HG03439 (cell line): ENCODE measurements at regions not wholly inside any gene's neighbourhood (a gene's known extent, or its start where the extent isn't known, plus 50 kb on each side); places are given as distances from the start of the nearest gene placed in this dataset.

Experiments used
- ATAC-seq: cut with Tn5 transposase; IDR thresholded peaks from one replicate; pipeline ENCODE4 v1.9.1; 2021; ENCODE audit warnings: mild to moderate bottlenecking, moderate library complexity; ENCODE audit not compliant: unreplicated experiment

DNA sequence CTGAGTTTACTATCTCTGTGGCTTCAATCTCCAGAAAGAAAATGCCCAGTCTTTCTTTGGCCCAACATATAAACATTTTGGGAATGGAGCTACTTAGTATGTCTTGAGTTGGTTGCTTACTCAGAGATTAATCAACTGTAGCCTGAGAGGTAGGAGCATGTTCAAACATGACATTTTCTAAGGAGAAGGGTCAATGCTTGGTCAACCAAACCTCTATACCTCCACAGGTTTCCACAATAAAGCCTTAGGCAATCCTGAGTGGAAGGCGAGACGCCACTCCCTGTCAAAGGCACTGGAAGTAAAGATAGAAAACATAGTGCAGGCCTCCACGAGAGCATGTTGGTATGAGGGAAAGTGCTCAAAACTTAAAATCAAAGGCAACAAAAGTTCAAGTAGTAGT is 411.4 kb downstream of the KCTD16 start:
- no peak for ATAC-seq

DNA sequence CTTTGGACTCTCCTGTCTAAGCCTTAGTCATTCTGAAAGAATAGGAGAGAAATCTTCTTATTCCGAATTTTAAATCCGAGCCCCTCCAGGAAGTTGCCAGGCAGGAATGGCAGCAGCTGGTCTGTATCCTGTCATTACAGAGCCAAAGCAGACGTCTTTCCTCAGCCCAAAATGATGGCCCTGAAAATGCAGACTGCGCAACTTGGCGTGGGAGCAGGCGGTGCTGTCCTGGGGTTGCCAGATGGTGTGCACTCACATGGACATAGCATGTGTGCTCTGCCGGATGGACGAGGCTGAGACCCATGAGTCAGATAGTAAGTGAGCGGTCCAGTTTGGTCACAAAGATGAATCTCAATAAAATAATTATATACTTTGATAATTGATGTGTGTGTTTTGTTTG is 410.4 kb downstream of the KCTD16 start:
- ATAC-seq: no peak

DNA sequence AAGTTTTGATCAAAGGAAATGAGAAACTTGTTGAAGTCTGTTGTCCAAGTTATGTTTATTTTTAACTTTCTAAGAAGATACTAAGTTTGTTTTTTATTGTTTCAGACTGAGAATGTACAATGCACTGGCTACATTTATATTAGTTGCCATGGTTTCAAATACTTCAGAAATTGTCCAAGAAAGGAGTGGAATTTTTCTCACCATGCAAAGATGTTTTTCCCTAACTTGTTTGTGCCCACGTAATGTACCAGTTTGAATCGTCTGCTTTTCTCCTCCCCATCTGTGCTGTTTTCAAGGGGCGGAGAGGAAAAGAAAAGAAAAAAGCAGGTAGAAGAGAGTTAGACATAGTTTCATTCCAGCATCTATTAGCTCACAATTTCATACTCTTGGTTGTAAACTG is 407.0 kb downstream of the KCTD16 start:
- no peak for ATAC-seq

DNA sequence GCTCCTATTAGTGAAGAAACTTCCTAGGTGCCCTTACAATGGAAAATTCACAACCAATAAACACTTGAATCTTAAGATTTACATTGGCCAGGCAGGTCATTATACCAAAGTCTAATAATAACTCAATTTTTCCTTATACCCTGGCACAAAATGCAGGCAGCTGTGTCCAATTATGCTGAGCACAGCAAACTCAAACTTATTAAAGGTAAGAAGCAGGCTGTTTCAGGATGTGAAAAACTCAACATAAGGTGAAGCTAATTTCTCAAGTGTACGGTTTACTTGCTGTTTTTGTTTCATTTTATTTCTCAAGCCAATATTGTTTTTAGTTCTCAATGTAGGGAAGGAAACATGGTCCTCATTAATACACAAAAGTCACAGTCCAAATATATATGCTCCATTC is 405.1 kb downstream of the KCTD16 start:
- ATAC-seq: no peak

DNA sequence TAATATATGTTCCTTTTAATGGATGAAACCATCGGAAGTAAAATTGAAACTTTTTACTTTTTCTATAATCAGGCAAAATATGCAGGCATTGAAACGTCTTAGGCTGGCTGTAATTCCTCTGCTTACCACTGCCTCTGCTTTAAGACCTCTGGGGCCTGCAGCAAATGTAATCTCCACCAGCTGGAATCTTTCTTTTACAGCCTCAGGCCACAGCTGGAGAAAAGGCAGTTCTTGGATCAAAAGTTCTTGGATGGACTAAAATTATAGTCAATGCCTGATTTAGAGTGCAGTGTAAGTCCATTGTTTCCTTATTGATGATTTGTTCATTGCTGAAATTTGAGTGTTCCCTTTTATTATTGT is 396.7 kb downstream of the KCTD16 start:
- ATAC-seq: no peak

DNA sequence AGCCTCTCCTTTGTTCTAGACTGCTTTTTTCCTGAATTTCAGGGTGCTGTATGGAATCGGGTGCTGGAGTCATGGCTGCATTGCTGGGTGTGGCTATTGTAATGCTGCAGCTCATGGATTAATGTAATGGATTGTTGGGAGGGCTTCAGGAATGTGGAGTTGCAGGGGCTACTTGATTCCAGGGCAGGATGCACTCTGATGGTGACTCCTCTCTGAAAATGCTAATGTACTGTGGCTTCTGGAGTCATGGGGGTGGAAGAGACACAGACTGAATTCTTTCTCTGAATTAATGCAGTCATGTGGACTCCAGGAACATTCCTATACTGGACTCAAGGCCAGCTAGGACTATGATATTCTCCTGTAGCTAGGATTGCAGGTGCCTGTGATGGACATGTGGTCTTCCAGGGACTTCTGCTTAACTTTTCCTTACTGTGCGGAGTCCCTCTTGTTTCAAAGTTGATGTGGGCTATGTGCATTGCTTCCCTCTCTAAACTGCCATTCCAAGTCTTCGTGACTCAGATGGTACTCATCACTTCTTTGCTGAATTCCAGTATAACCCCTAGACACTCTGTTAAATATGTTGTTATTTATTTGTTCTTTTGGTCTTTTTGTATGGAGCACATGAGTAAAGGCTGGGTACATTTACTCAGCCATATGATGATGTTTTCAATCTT is 396.2 kb downstream of the KCTD16 start:
- no peak for ATAC-seq

DNA sequence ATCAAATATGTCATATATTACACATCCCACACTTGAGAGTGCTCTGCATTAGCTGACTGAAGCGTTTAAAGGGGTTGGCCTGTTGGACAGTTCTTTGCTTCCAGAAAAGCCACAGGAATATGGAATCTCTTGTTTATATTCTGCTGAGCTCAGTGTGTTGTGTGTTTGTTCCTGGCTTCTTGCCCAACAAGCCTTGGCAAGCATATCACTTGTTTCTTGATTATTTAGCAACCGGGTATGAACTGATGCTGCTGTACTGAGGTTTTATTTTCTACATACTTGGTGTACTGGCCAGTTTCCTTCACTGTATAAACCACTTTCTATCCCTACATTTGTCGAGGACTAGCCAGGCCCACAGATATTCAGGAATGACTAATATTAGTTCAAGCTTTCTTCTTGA is 378.9 kb downstream of the KCTD16 start:
- ATAC-seq: no peak

DNA sequence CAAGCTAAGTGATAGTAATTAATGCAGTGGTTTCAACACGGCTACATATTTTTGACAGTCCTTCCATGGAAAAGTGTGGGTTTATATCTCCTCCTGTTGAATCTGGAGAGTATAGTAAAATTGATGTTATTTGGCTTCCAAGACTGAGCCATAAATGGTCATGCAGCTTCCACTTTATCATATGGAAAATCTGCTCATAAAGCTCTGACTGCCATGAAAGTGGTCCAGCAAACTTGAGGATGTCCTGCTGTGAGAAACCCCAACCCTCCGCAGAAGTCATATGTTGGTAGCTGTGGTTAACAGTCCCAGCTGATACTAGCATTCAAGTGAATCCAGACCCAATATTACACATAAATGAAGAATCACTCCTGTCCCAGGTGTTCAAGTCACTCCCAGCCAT is 378.3 kb downstream of the KCTD16 start:
- no peak for ATAC-seq

DNA sequence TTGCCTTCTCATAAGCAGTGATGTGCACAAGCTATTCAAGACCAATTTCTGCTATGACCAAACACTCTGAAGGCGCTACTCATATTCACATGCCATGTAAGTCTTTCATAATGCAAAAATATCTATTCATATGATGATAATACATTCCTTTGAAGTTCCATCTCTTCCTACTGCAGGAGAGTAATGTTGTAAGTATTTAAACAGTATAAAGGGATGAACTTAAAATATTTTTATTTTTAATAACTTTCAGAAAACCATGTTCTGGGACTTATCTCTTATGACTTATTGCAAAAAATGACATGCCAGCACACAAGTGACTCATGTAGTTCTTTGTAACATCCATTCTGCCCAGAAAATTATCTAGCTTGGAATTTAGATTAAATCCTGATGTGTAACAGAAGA is 376.4 kb downstream of the KCTD16 start:
- ATAC-seq: no peak

DNA sequence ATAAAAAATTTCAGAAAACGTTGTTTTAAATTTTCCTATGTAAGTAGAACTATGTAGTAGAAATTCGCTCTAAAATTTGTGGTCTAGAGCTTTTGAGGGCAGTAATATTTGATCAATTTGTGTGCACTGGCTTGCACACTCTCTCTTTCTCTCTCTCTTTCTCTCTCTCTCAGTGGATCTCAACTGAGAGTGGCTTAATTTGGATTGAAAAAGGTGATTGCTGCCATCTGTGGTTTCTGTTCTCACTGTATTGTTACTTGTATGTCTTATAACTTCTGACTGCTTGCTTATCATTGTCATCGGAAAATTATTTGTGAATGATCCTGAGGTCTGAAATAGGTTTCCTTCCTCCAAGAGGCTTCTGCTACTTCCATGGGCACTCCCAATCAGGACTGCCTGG is 368.2 kb downstream of the KCTD16 start:
- no peak for ATAC-seq
